OCI-LY1 (cell line): ENCODE measurements at regions not wholly inside any gene's neighbourhood (a gene's known extent, or its start where the extent isn't known, plus 50 kb on each side); places are given as distances from the start of the nearest gene placed in this dataset.

Source experiments
- H2AFZ ChIP-seq: fragments of 200-600 bp; sonication (generic), shearing (Covaris generic); 2 replicates; pipeline ENCODE4 v1.6.0; 2014; ENCODE audit warnings: antibody characterized with exemption, mild to moderate bottlenecking, low read length
- H3F3A ChIP-seq: fragments of 200-600 bp; sonication (generic), shearing (Covaris generic); 2 replicates; pipeline ENCODE4 v1.6.0; 2014; ENCODE audit warnings: mild to moderate bottlenecking, antibody characterized with exemption, low read length, moderate library complexity; ENCODE audit not compliant: insufficient read depth
- H3K27ac ChIP-seq: fragments of 200-600 bp; sonication (generic); 2 replicates; pipeline ENCODE4 v1.5.1; 2014; ENCODE audit warnings: low read length, mixed run types, mild to moderate bottlenecking, low read depth; ENCODE audit not compliant: poor library complexity, severe bottlenecking
- H3K27me3 ChIP-seq: fragments of 200-600 bp; sonication (generic); 2 replicates; pipeline ENCODE4 v1.6.0; 2014; ENCODE audit warnings: antibody characterized with exemption, mild to moderate bottlenecking, low read length, moderate library complexity; ENCODE audit not compliant: insufficient read depth
- H3K36me3 ChIP-seq: fragments of 200-600 bp; sonication (generic); 2 replicates; pipeline ENCODE4 v1.6.1; 2014; ENCODE audit warnings: mild to moderate bottlenecking, antibody characterized with exemption, low read length, moderate library complexity, mixed read lengths; ENCODE audit not compliant: insufficient read depth
- H3K4me1 ChIP-seq: fragments of 200-600 bp; sonication (generic); 2 replicates; pipeline ENCODE4 v1.5.1; 2014; ENCODE audit warnings: mild to moderate bottlenecking, low read length, moderate library complexity; ENCODE audit not compliant: insufficient read depth, severe bottlenecking
- H3K4me2 ChIP-seq: fragments of 200-600 bp; sonication (generic), shearing (Covaris generic); 2 replicates; pipeline ENCODE4 v1.6.1; 2014; ENCODE audit warnings: low read length
- H3K4me3 ChIP-seq: fragments of 200-600 bp; sonication (generic); 2 replicates; pipeline ENCODE4 v1.5.1; 2014; ENCODE audit warnings: low read length, low read depth, mild to moderate bottlenecking, mixed read lengths; ENCODE audit not compliant: poor library complexity, severe bottlenecking
- H3K79me2 ChIP-seq: fragments of 200-600 bp; shearing (Covaris generic); 2 replicates; pipeline ENCODE4 v1.6.1; 2016; ENCODE audit warnings: mixed run types, low read length, mixed read lengths; ENCODE audit not compliant: insufficient read depth
- H3K9ac ChIP-seq: fragments of 200-600 bp; sonication (generic), shearing (Covaris generic); 2 replicates; pipeline ENCODE4 v1.6.1; 2014; ENCODE audit warnings: mild to moderate bottlenecking, low read length, mixed read lengths
- H3K9me2 ChIP-seq: fragments of 200-600 bp; sonication (generic), shearing (Covaris generic); 2 replicates; pipeline ENCODE4 v1.6.1; 2014; ENCODE audit warnings: low read depth, mild to moderate bottlenecking, low read length, mixed read lengths
- H3K9me3 ChIP-seq: fragments of 200-600 bp; shearing (Covaris generic); 2 replicates; pipeline ENCODE4 v1.6.1; 2014; ENCODE audit warnings: low read length, mixed read lengths
- H4K20me1 ChIP-seq: fragments of 200-600 bp; sonication (generic), shearing (Covaris generic); 2 replicates; pipeline ENCODE4 v1.6.0; 2016; ENCODE audit warnings: mild to moderate bottlenecking, low read length; ENCODE audit not compliant: insufficient read depth
- EZH2 ChIP-seq: fragments of 200-600 bp; sonication (generic), shearing (Covaris generic); IDR thresholded peaks from 2 replicates; pipeline ENCODE4 v1.8.0; 2017; ENCODE audit warnings: borderline replicate concordance, mixed run types, mild to moderate bottlenecking, antibody characterized with exemption, low read length, moderate library complexity, mixed read lengths
- TF ChIP-seq, protein P1 (sequence below): fragments of 200-600 bp; sonication (generic), shearing (Covaris generic); IDR thresholded peaks from 2 replicates; pipeline ENCODE4 v1.5.1; 2017; ENCODE audit warnings: mild to moderate bottlenecking, antibody characterized with exemption, low read length, moderate library complexity, mixed read lengths

DNA sequence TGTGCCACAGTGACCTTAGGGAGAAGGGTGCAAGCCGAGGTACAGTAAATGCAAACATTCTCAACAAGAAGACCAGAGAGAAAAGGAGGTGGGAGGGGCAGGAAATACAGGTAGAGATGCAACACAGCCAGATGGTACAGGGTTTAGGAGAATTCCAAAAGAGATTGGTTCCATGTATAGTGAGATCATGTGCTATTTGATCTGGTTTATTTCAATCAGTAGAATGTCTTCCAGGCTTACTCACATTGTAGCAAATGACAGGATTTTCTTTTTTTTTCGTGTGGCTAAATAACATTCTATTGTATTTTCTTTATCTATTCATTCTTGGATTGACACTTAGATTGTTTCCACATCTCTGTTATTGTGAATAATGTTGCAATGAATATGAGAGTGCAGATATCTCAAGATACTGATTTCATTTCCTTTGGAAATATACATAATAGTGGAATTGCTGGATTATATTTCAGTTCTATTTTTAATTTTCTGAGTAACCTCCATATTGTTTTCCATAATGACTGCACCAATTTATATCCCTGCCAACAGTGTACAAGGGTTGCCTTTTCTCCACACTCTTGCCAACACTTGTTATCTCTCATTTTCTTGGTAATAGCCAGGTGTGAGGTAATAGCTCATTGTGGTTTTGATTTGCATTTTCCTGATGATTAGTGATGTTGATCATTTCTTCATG lies 107.8 kb upstream of the GAS1 start:
- Histone ChIP-seq H3K4me1 (no peaks in the 10 kb centered on the region), H3K36me3 (no peaks in the 10 kb centered on the region), H2AFZ (no peak overlapping the region), H3K79me2 (no peaks in the 10 kb centered on the region), H4K20me1 (no peaks in the 10 kb centered on the region), H3K27me3 (no peaks in the 10 kb centered on the region), H3F3A (no peaks in the 10 kb centered on the region), H3K9me2 (no peaks in the 10 kb centered on the region), H3K27ac (no peak overlapping the region), H3K9ac (no peak overlapping the region), H3K4me3 (no peak overlapping the region), H3K9me3 (no peaks in the 10 kb centered on the region), H3K4me2 (no peak overlapping the region)
- TF ChIP-seq, protein P1, sequence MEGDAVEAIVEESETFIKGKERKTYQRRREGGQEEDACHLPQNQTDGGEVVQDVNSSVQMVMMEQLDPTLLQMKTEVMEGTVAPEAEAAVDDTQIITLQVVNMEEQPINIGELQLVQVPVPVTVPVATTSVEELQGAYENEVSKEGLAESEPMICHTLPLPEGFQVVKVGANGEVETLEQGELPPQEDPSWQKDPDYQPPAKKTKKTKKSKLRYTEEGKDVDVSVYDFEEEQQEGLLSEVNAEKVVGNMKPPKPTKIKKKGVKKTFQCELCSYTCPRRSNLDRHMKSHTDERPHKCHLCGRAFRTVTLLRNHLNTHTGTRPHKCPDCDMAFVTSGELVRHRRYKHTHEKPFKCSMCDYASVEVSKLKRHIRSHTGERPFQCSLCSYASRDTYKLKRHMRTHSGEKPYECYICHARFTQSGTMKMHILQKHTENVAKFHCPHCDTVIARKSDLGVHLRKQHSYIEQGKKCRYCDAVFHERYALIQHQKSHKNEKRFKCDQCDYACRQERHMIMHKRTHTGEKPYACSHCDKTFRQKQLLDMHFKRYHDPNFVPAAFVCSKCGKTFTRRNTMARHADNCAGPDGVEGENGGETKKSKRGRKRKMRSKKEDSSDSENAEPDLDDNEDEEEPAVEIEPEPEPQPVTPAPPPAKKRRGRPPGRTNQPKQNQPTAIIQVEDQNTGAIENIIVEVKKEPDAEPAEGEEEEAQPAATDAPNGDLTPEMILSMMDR = no peak
- no peak for TF ChIP-seq EZH2

DNA sequence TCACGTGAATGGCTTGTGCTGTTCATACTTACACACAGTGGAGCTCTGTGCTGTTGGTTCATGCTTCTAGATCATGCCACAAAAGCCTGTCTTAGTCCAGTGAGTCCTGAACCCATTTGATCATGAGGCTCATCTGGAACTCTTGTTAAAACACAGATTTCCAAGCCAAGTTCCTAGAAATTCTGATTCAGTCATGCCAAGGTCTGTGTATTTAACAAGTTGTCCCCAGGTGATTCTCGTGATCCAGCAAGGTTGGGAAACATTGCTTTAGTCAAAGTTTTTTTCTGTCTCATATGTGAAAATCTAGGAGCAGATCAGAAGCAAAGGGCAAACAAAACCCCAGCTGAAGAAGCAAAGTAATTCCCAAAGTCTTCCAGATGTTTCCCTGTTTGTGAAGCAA lies 112.5 kb upstream of the GAS1 start:
- H3K4me3 ChIP-seq = no peak overlapping the region
- H4K20me1 ChIP-seq = no peaks in the 10 kb centered on the region
- no peaks in the 10 kb centered on the region for H3K4me1 ChIP-seq
- no peaks in the 10 kb centered on the region for H3F3A ChIP-seq
- no peak overlapping the region for H2AFZ ChIP-seq
- no peaks in the 10 kb centered on the region for H3K36me3 ChIP-seq
- no peak overlapping the region for H3K4me2 ChIP-seq
- no peak overlapping the region for H3K27ac ChIP-seq
- no peaks in the 10 kb centered on the region for H3K9me3 ChIP-seq
- no peak overlapping the region for H3K9ac ChIP-seq
- TF ChIP-seq, protein P1 = no peak
- H3K27me3 ChIP-seq = no peaks in the 10 kb centered on the region
- no peaks in the 10 kb centered on the region for H3K79me2 ChIP-seq
- no peaks in the 10 kb centered on the region for H3K9me2 ChIP-seq

DNA sequence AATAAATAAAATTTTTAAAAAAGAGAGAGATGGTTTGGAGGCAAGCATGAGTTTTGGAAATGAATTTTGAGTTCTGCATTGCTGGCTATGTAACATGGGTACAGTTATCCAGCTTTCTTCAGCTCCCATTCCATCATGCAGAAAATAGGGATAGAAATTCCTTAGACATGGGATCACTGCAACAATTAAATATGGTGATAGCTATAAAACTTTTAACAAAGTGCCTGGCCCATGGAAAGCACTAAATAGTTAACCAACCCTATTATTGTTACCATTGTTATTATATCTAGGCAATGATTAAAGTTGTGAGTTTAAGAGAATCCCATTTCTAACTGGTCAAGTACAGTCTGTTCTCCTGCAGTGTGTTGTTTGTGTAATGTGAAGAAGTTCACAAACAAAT lies 115.4 kb upstream of the GAS1 start:
- Histone ChIP-seq H3K9me3 (no peaks in the 10 kb centered on the region), H3K79me2 (no peaks in the 10 kb centered on the region), H3K9ac (no peak overlapping the region), H3K36me3 (no peaks in the 10 kb centered on the region), H2AFZ (no peak overlapping the region), H4K20me1 (no peaks in the 10 kb centered on the region), H3K4me3 (no peak overlapping the region), H3K9me2 (no peaks in the 10 kb centered on the region), H3K27me3 (no peaks in the 10 kb centered on the region), H3K4me1 (no peaks in the 10 kb centered on the region), H3F3A (no peaks in the 10 kb centered on the region), H3K27ac (no peak overlapping the region), H3K4me2 (no peak overlapping the region)
- TF ChIP-seq, protein P1 = no peak
- no peak for TF ChIP-seq EZH2
